NCI-H446 (cell line): ENCODE measurements at regions not wholly inside any gene's neighbourhood (a gene's known extent, or its start where the extent isn't known, plus 50 kb on each side); places are given as distances from the start of the nearest gene placed in this dataset.

ENCODE experiments used
- DNase-seq, 2 experiments: peaks; one replicate each; lab custom pipeline; 2025; lab: John Stamatoyannopoulos, UW

DNA sequence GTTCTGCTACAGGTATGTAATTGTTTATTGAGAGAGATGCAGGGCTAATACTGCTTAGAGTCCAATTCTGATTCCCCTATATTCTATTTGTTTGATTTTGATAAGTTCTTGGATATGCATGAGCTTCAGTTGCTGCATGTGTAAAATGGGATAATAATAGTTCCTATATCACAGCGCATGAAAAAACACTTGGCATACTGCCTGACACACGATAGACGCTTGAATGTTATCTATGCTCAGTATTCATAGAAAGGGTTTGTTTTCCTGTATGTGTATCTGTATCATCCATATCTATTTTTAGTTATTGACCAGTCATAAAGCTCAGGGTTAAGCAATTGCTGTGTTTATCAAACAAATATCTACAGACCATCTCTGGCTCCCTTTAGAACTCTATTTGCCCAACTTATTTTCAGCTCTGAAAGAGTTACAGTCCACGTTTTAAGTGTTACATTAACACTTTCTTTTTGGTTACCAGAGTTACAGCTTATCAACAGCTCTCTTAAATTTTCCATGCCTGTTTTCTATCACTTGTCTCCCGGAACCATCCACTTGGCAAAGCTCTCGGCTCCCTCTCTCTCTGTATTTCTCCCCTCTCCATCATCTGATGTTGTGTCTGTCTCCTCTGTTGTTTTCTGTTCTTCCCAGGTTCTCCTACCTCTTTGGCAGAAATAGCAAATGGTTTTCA lies 334.8 kb downstream of the CBLN1 start:
- no peak for DNase-seq

DNA sequence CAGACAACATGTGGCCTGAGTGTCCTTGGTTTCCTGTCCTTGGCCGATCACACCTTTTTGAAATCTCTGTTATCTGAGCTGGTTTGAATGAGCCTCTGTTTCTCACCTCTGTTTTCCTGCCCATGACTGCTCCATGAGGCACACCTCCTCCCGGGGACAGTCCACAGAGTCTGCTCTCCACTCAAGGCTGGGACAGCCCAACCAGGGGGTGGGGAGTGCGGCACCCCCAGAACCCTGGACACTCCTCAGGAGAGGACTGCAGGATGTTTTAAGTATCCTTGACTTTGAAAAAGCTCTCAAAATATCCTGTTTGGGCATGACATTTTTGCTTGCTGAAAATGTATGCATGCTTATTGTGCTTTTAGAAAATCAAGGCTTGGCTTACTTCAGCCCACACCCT lies 333.0 kb upstream of the N4BP1 start:
- DNase-seq, result no peak

DNA sequence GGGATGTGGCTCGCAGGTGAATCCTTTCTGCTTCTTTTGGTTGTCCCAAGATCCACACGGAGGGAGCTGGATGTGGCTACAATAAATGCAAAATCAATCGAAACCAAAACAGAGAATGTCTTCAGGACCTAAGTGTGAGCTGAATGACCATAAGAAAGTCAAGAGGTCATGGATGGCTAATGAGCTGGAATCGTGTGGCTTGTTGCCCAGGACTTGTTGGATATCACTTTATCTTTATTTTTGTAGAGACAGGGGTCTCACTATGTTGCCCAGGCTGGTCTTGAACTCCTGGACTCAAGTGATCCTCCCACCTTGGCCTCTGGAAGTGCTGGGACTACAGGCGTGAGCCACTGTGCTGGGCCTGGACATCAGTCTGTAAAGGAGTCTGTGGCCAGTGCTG lies 326.8 kb upstream of the N4BP1 start:
- no peak for DNase-seq

DNA sequence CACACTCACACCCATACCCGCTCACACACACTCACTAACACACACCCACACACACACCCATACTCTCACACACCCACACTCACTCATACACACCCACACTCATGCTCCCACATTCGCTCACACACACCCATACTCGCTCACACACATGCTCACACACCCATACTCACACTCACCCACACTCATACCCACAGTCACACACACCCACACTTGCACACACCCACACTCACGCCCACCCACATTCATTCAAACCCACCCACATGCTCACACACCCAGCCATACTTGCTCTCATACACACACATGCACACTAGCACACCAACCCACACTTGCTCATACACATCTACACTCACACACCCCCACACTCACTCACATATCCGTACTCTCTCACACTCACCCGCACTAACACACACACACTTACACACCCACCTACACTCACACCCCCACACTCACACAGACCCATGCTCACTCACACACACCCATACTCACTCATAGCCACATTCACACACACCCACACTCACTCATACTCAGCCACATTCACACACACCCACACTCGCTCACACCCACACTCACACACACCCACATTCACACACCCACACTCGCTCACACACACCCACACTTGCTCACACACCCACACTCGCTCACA lies 322.4 kb upstream of the N4BP1 start:
- no peak for DNase-seq

DNA sequence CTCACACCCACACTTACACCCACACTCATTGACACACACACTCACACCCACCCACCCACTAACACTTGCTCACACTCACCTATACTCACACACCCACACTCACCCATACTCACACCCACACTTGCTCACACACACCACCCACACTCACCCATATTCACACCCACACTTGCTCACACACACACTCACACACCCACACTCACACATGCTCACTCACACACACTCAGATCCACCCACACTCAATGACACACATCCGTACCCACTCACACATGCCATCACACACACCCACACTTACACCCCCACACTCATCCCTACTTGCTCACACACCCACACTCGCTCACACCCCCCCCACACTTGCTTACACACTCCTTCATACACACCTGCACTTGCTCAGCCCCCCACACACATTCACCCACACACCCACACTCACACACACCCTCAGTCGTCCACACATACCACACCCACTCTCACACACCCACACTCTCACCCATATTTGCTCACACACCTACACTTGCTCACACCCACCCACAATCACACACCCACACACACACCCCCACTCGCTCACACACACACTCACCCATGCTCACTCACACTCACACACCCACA lies 321.1 kb upstream of the N4BP1 start:
- no peak for DNase-seq

DNA sequence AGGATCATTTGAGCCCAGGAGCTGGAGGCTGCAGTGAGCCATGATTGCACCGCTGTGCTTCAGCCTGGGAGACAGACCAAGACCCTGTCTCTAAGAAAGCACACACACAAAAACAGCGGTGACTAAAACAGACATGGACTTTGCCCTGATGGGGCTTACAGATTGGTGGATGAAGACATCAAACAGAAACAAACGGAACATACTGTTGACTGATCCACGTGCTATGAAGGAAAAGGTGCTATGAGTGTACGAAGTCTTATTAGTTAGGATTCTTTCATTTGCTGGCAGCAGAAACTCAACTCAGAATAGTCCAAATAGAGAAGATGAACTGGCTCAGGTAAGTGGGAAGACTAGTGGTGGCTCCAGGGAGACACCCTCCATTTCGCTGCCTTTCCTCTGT lies 309.8 kb upstream of the N4BP1 start:
- DNase-seq, result no peak

DNA sequence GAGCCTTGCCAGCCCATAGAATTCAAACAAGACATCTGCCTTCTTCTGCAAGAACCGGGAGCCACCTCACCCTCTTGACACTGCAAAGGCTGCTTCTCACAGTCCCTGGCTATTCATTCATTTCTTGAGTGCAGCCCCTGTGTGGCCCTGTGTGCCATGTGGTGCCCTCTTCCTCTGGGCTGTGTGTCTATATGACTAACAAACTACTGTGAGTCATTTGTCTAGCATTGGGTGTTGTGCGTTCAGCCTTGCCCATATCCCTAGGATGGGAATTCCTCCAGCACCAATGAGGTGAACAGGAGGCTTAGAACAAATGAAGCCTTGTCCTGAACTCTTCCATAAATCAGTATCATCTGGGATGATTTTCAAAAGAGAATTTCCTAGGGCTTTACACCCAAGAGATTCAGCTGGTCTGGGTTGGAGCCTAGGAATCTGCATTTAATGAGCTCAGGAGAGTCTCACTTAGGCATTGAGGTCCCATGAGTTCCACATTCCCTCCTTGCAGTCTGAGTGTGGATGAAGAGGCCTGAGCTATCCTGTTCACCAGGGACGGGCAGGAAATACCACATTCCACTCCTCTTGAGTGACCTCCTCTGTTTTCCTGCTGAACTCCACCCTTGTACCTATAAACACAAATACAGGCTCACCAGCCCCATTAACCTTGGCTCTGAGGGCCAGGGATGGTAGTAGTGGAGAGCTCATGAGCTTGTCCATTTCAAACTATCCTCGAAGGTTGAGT lies 308.7 kb upstream of the N4BP1 start:
- no peak for DNase-seq

DNA sequence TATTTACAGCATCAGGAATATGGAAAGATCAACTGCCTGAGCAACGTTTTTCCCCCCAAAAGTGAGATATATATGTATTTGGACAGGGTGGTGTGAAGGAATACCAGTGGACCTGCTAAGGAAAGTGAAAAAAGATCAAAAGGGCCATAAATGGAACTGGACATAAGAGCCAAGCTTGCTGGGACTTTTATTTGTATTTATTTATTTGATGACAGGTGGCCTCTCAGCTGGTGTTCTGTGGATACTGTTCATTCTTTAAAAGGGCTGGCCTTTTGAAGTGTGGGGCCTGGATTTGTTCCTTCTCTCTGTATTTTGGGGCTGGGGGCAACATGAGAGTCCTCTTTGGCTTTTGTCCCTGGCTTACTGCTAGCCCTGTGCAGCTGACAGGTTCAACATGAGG lies 306.6 kb upstream of the N4BP1 start:
- DNase-seq, result no peak

DNA sequence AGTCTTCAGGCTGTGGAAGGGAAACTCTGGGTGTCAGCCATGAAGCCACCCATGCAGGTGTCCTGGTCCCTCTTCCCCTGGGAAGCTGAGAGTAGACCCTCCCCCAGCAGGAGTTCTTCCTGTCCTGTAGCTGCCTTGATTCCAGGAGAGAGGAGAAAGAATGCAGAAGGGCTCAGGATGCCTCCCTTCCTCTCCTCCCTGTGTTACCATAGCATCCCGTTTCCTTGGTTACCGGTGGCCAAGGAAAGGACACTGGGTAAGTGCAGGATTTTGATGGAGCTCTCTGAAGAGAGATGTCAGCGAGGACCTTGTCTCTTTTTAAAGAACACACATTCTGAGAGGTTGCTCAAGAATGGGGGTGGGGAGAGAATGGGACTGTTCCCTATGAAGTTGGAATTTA lies 304.1 kb upstream of the N4BP1 start:
- no peak for DNase-seq

DNA sequence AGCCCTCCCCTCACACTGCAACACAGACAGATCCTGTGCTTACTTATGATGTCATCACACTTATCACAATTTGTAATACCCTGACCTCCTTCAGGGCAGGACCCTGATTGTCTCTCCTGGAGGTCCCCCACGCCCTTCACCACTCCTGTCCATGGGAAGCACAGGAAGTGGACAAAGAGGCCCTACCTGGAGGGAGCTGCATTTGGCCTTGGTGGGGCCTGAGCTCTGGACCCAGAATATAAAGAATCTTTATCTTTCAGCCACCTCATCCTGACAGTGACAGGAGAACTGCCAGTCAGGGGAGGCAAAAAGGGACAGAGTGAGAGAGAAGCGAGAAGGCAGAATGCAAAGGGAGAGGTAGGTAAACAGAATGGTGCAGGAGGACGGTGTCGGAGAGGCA lies 303.4 kb upstream of the N4BP1 start:
- DNase-seq, result no peak

DNA sequence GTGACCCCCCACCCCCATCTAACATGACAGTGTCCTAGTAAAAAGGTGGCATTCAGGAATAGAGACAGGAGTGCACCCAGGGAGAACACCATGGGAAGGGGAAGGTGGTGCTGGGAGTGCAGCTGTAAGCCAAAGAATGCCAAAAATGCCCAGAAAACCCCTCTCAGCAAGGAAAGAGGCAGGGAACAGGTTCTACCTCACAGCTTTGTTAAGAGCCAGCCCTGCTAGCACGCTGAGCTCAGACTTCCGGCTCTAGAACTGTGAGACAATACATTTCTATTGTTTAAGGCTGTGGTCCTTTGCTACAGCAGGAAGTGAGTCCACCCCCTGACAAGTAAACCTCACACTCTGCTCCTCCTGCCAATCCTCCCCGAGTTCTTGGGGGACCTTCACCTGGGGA lies 302.4 kb upstream of the N4BP1 start:
- DNase-seq, result no peak

DNA sequence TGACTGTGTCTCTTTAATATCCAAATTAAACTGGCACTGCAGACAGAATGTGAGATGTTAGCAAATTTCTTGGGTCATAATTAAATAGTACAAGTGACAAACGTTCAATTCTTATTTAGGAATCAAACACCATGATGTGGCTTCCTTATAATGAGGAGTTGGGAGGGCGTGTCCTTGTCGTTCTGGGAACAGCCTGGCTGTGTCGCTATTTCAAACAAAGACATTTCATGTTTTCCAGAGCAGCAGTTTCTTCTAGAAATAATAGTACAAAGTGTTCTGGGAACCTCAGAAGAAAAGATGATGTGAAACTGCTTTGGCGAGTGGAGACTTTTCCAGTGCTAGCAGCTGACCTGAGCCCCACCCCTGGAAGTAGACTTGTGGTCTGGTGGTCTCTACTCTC lies 301.7 kb upstream of the N4BP1 start:
- DNase-seq, result no peak

DNA sequence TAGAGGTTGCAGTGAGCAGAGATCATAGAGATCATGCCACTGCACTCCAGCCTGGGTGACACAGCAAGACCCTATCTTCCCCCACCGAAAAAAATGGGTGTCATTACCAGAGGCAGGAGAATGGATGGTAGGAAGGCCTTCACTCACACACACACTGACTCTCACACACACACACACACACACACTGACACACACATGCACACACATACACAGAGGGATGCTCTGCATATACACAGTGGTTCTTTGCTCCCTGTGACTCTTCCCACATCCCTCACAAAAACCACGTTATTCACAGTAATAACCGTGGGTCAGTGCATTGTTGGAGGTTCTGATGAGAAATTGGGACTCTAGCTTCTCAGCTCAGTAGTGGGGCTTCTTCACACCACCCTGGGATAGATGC lies 300.2 kb upstream of the N4BP1 start:
- no peak for DNase-seq

DNA sequence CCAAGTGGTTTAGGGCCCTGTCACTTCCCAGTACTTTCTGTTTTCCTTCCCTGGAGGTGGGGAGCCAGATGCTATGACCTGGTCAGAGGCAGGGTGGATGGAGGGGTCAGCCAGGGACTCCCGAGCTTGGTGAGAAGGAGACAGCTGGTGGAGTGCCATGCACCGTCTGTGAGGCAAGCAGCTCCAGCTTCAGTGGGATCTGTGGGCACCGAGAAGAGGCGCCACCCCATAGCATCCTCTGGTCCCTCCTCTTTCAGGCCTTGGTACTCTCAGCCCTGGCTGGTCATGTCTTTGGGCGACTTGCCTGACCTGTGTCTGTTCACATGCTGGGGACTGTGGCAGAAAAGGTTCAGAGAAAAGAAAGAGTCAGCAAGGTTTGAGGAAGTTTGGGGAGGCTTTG lies 299.3 kb upstream of the N4BP1 start:
- no peak for DNase-seq

DNA sequence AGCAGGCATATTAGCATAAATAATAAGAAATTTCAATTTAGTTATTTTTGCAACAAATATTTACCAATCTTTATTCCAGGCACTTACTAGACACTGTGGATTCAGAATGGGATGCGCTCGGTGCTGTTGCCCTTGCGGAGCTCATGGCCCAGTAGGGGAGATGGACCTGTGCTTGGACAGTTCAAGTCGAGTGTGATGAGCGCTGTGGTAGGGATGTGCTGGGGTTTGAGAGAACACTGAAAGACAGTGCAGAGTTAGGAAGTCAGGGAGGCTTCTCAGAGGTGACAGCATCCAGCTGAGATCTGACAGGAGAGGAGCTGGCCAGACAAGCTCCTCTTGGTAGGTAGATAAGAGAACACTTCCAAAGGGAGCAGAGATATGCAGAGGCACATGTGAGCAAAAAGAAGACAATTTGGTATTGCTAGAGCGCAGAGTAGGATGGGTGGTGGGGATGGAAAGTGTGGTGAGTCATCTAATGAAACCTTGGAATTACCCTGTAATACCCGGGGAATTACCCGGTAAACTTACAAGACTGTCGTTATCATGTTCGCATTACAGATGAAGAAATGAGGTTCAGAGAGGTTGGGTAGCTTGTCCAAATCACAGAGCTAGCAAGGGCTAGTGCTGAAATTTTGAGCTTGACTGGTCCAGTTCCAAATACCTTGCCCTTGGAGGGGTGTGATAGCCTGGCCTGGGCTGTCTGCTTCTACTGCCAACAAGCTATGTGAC lies 298.1 kb upstream of the N4BP1 start:
- no peak for DNase-seq

DNA sequence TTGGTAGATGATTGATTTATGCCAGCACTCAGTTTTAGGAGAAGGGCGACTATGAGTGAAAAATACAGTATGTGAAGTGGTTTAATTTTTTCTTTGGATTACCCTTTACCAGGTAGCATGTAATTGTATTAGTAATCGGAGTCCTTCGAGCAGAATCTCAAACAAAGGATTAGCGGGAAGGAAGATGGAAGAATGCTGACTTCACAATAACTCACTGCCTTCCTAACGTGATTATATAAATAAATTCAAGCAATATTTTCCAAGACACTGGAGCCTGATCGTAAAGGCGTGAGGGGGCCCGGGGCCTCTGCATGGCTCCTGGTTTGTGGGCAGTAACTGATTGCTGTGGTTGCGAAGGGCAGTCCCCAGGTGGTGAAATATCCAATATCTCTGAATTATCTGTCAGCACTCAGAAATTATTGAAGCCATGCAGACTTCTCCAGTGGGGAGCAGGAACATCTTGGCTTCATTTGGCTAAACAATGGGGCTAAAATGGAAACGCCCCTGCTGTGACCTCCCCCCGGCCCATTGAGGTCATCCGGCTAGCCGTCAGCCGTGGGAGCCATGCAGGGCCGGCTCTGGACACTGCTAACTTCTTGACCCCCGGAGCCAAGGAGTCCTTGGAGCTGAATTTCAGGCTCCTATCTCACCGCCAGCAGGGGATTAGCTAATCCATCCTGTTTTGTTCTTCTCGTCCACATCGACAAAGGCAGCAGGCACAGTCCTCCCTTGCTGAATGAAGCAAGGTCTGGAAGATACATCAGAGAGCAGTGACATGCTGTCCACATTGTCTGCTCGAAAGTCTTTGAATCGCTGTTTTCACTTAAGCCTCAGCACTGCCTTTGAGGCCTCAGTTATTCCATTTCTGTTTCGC lies 295.9 kb upstream of the N4BP1 start:
- DNase-seq, result no peak

DNA sequence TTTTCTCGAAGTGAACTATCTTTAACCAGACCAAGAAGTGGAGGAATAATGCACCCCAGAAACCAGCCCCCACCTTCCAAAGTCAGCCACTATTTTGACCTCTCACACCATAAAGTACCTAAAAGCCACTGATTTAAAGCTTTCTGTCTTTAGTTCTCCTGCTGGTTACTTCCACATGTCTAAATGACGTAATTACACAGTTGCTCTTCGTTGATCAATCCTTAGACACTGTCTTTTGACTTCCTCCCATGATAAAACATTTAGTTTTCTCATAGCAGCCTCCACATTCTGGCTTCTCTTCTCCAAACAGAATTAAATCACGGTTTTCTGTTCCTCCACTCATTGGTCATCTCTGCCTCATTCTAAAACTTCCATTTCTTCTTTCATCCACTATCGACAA lies 294.4 kb upstream of the N4BP1 start:
- DNase-seq, result no peak

DNA sequence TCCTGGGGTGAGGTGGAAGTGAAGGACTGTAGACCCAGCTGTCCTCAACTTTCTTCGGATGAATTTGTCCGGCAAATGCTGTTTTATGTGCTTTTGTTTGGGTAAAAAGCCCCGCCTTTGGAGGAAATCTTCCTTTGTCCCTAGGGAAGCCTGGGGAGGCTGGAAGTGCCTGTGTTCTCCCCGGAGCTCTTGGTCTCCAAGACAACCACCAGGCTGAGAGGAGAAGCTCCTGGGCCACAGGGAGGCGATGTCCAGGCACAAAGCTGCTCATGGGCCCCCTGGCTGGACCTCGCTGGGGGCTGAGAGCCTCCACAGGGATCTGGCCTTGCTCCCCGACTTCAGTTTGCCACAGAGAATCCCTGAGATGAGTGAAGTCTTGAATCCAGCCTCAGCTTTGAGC lies 293.1 kb upstream of the N4BP1 start:
- no peak for DNase-seq

DNA sequence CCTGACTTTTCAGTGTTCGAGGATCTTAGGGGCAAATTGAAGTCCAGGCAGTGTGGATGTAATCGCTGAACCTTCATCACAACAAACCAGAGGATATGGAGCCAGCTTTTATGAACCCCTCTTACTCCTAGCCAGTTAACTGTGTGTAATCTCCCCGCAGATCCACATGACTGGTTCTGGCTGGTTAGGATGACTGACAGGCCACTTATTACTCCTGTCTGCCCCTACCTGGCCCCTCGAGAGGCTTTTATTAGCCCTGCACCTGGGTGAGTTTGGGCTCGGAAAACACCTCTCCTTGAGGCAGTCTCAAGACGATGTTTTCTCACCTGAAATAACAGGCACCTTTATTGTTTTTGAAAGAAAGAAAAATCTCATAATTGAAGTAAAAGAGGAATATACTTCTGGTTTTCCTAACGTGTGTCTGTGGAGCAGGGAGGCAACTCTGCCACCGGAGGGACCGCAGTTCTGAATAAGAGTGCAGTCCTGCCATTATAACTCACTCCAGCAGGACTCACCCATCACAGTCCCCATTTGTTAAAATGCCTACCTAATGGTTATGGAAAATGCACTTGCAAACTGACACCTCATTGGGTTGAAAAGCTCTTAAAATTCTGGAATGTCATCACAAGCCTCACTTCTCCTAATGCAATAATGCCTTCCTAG lies 291.9 kb upstream of the N4BP1 start:
- DNase-seq, result no peak

DNA sequence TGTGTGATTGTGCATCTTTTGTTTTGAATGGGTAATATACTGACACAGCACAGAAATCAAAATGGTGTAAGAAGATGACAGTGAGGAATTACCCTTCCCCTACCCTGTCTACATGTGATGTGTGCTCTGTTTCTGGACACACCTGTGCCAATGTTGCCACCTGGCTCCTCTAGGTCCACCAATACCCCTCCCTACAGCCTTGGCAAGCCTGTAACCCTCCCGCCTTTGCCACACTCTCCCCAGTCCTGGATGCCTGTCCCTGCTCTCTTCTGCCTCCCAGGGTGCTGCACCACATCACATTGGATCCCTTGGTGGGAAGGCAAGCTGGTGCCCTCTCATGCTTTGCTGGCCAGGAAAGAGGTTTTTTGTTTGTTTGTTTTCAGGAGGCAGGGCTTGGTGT lies 289.5 kb upstream of the N4BP1 start:
- no peak for DNase-seq

DNA sequence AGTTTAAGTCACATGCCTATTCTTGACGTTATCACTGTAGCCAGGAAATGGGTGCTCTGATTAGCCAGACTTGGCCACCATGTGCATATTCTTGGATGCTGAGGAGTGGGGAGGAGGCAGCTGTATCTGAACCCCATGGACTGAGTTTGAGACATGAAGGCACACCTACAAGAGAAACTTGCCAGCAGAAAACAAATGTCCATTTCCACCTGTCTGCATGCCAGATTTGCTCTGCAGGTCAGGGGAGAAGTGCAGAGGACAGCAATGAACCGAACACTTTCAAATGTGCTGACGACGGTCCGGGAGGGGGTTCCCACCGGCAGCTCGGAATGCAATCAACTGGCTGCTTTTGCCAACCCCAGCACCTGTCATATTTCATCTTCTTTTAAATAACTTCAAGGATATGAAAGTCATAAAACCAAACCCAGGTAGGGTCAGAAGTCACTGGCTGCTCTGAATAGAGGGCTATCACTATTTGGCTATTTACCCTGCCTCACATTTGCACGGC lies 287.8 kb upstream of the N4BP1 start:
- no peak for DNase-seq
